HG03095 (cell line): ENCODE measurements at regions not wholly inside any gene's neighbourhood (a gene's known extent, or its start where the extent isn't known, plus 50 kb on each side); places are given as distances from the start of the nearest gene placed in this dataset.

Experiments
- ATAC-seq: cut with Tn5 transposase; IDR thresholded peaks from one replicate; pipeline ENCODE4 v1.9.1; 2021; ENCODE audit warnings: moderate library complexity; ENCODE audit not compliant: unreplicated experiment

GRCh38 chr6:132244744-132245143, 156.5 kb downstream of the MOXD1 start:
- no peak for ATAC-seq

- no peak for ATAC-seq
Observed at GRCh38 chr6:132236744-132237143, 164.5 kb downstream of the MOXD1 start.

DNA sequence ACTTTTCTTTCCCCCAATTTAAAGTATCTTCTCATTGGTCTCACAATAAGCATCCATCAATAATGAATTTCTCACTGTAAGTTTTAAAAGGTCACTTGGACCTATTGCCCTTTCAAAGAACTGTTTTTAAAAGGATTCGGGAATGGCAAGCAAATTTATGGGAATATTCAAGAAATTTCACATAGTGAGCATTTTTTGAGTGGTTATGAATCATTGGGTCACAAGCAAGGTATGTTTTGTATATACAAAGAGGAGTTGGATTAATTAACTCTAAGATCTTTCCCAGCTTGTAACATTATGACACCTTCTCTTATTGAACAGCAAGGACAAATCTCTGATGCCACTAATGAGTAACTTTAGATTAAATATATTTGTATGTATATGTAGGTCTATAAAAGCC, 165.0 kb downstream of the MOXD1 start:
- no peak for ATAC-seq

DNA sequence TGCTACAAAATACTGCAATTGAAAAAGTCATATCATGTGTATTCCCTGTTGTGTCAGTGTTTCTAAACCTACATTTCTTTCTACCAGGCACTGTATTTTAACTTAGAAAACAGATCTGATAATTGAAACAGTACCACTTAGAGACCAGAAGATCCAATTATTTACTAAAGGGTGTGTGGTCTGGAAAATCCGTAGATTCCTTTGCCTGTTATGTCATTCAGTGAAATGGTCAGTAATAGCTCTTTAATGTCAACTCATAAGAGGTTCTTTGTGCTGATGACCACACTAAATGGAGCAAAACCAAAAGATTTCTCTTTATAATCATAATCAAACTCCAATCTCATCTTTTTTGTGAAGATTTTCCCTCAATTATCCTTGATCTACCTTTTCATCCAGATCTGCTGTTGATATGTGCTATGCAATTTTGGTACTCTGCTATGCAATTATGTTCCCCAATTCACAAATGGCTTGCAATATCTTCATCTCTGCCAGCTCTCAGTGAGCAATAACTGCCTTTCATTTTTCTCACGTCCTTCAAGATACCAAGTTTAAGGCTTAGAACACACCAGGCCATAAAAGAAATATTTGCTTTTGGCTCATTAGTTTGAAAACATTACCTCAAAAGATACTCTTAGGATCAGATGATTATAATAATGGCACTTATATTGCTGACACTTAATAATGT, 165.5 kb downstream of the MOXD1 start:
- ATAC-seq = no peak

DNA sequence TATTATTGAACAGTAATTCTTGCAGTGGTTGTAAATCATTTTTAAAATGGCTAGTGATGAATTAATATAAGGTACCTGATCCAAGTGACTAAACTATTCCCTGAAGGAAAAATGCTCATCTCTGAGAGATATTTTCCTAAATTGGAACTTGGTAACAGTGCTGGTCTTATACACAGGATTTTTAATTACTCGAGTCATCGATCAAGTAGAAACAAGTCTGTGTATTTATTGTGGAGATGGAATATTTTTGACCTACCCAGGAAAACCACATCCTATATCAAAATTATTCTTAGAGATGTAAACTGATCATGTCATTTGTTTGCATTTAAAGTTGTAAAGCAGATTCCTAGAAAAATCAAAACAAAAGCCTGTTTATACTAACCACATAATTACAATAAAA, 166.9 kb downstream of the MOXD1 start:
- no peak for ATAC-seq

DNA sequence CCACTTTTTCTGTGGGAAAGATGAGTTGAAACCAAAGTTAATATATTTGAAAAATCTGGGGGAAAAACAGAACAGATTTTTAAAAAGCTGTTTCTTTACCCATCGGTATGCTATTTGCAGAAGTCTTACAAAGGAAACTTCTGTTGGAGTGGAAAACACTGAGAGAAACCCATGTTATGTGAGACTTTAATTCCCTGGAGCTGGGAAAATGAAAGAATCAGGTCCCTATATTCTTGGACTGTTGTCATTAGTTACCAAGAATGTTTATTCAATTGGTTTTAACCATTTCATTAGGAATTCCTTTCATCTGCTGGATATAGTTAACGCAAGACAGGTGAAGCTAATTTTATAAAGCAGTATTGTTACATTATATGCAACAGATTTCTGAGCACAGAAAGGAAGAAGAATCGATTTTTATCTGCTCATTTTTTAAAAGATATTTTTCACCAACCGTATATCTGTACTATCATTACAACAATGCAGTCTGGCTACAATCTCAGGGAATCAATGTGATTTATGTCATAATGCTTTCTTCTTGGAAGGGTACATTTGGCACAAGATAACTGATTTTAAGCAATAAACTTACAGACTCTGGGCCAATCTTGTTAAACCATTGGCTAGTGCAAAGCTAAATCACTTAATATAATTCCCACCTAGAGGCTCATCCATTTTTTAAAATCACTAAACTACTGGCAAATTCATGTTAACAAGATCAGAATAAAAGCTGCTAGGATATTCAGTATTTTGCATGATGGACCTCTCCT, 170.0 kb downstream of the MOXD1 start:
- no peak for ATAC-seq

- no peak for ATAC-seq
Observed at GRCh38 chr6:132228894-132229293, 172.4 kb downstream of the MOXD1 start.

DNA sequence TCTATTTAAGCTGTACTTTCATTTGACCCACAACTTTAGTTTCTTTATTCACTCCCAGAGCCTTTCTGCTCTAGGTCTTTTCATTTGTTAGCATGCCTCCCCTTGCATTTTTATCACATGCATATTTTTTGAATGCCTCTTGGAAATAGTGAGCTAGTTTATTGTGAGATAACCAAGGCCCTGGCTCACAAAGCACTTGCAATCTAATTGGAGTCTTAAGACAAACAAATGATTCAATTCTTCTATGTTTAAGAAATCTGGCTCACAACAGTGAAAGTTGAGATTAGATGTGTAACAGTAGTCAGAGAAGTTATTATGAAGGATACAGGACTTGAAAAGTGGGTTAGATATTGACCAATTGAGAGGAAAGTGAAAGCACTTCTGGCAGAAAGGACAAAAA, 173.4 kb downstream of the MOXD1 start:
- no peak for ATAC-seq

DNA sequence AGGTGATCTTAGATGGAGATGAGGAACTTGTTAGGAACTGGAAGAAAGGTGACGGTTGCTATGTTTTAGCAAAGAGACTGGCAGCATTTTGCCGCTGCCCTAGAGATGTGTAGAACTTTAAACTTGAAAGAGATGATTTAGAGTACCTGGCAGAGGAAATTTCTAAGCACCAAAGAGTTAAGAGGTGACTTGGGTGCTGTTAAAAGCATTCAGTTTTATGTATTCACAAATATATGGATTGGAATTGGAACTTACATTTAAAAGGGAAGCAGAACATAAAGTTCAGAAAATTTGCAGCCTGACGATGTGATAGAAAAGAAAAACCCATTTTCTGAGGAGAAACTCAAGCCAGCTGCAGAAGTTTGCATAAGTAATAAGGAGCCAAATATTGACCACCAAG, 176.3 kb downstream of the MOXD1 start:
- no peak for ATAC-seq

DNA sequence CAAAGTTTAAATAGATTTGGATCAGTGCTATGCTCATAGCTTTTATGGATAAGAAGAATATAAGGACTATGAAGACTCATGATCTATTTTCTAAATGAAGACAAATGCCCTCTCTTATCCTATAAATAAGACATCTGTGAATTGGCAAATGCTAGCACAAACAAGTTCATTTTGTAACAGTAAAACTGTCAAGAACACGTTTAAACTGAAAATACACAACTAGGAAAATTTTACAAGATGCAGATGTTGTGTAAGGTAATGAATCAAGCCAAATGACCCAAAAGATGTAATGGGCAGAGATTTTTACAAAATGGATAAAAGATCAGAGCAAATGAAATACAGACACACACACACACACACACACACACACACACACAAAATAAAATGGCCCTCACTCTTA, 180.5 kb downstream of the MOXD1 start:
- no peak for ATAC-seq

- ATAC-seq = no peak
Observed at GRCh38 chr6:132219901-132220300, 181.4 kb downstream of the MOXD1 start.

DNA sequence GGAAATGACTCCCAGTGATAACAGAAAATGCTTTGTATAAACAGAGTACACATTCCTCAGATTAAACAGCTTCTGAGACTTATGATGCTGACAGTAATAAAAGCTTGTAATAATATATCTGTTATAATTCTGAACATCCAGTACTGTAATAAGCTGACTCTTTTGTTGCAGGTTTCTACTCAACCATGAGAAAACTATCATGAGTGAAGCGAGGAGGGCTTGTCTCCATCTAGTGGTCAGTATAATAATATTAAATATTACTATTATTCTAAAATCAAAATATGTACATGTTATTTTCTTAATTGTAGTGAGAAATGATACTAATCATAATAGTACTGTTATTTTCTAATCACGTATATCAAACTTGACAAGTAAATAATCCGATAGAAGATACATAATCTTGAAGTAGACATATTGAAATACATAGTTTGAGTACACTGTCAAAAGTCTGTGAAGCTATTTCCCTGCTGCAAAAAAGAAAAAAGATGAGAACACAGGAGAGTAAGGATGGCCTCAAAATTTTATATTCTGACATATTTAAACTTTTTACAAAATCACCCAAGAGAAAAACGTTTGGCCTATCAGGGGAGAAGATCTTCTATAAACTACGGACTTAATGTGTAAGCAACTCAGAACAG, 183.1 kb downstream of the MOXD1 start:
- no peak for ATAC-seq

DNA sequence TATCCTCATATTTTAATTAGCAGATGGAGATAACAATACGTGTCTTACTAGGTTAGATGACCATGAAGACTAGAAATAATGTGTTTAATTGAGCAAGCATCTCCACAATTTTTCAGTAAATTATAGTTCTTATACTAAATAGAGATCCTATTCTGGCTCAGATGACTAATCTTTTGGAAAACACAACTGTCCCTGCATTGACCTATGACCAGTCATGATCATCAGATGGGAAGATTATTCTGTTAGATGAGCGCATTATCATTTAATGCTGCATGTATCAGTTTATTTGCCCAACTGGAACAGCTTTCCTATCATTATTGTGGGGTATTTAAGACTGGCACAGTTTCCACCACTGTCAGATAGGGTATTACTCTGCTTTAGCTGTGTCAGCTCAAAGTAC, 185.5 kb downstream of the MOXD1 start:
- ATAC-seq = no peak

DNA sequence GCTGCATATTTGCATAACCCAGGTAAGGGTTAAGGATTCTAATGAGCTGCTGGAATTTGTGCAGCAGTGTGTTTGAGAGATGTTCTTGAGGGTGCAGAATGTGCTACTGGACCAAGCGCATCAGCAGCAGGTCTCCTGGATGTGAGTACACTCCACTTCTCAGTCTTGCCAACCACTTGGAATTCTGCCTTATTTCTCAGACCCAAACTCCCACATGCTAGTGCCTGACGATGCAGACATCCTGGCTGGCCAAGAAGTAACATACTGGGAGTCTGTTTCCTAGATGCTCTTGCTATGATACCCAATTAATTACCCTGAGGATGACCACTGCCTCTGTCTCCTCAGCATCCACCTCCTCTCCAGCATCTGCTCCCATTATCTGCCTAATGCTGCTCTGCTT, 186.6 kb downstream of the MOXD1 start:
- no peak for ATAC-seq

GRCh38 chr6:132213732-132214131, 187.5 kb downstream of the MOXD1 start:
- no peak for ATAC-seq

GRCh38 chr6:132213191-132213590, 188.1 kb downstream of the MOXD1 start:
- no peak for ATAC-seq

DNA sequence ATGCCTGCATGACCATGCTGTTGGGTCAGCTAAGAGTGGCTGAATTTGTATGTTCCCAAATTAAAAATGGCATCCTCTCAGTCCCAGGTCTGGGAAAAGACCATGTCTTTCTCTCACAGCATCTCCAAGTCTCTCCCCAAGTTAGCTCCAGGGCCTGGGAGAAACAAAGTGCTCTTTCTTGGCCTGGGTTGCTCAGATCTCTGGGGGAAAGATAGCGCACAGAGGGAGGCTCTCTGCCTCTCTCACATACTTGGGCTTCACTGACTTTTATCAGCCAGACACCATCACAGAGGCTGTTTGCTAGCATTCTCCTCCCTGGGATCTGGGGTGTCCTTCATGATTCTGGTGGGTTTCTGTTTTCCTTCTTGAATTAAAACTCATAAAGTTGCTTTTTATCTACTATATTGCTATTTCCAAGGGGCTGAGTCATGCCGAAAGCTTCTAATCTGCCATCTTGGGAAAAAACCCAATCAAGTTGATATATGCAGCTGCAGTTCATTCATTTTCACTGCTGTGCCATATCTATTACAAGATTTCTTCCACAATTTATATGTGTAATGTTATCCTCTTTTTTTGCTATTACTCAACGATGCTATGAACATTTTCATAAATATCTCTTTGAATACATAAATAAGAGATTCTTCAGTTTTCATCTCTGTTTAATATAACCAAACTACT, 190.2 kb downstream of the MOXD1 start:
- no peak for ATAC-seq

DNA sequence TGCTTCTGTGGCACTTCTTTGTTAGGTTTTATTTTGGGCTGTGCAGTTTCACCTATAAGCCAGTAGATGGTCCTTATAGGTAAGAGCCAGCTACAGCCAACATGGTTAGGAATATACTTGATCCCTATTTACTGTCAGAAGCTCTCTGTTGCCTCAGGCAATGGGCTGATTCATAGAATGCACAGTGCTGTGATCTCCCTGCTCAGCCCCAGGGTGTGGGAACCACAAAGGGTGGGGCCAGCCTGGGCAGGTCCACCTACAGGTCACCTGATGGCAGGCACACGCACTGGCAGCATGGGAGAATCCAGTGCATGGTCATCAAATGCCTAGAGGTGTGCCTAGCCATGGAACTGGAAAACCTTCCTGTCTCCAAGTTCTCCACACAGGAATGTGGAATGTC, 191.9 kb downstream of the MOXD1 start:
- no peak for ATAC-seq

DNA sequence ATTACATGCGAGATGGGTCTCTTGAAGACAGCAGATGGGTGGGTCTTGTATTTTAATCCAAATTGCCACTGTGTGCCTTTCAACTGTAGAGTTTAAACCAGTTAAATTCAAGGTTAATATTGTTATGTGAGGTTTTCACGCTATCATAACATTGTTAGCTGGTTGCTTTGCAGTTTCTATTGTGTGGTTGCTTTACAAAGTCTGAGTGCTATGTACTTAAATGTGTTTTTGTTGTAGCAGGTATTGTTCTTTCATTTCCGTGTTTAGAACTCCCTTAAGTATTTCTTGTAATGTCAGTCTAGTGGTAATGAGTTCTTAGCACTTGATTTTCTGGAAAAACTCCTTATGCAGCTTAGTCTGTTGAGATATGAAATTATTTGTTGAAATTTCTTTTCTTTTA, 193.3 kb downstream of the MOXD1 start:
- no peak for ATAC-seq

GRCh38 chr6:132205946-132206345, 195.3 kb downstream of the MOXD1 start:
- no peak for ATAC-seq

DNA sequence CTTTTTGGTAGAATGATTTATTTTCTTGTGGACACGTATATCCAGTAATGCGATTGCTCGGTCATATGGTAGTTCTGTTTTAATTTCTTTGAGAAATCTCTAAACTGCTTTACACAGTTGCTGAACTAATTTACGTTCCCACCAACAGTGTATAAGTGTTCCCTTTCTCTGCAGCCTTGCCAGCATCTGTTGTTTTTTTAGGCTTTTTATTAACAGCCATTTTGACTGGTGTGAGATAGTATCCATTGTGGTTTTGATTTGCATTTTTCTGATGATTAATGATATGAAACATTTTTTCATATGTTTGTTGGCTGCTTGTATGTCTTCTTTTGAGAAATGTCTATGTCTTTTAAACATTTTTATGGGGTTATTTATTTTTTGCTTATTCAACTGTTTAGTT, 196.7 kb downstream of the MOXD1 start:
- ATAC-seq = no peak

- ATAC-seq = no peak
Observed at GRCh38 chr6:132202574-132202973, 198.7 kb downstream of the MOXD1 start.
